KOPT-K1 (cell line): ENCODE measurements at regions not wholly inside any gene's neighbourhood (a gene's known extent, or its start where the extent isn't known, plus 50 kb on each side); places are given as distances from the start of the nearest gene placed in this dataset.
"Not testable (repeated sequence)": the region's sequence is repeated elsewhere in the genome, so short reads cannot be mapped to it uniquely, and the experiment has no call there.

Experiments
- H3K27ac ChIP-seq: fragments of 200-600 bp; sonication (generic); 2 replicates; pipeline ENCODE4 v1.5.1; 2016; ENCODE audit warnings: antibody characterized with exemption, mild to moderate bottlenecking, low read depth, low read length; ENCODE audit not compliant: poor library complexity, severe bottlenecking
- H3K36me3 ChIP-seq: fragments of 200-600 bp; sonication (generic); 2 replicates; pipeline ENCODE4 v1.5.1; 2017; ENCODE audit warnings: antibody characterized with exemption, mild to moderate bottlenecking, low read length, moderate library complexity; ENCODE audit not compliant: insufficient read depth
- H3K9me3 ChIP-seq: fragments of 200-600 bp; sonication (generic); 2 replicates; pipeline ENCODE4 v1.5.1; 2017; ENCODE audit warnings: antibody characterized with exemption, low read length, mild to moderate bottlenecking; ENCODE audit not compliant: insufficient read depth, poor library complexity, severe bottlenecking

DNA sequence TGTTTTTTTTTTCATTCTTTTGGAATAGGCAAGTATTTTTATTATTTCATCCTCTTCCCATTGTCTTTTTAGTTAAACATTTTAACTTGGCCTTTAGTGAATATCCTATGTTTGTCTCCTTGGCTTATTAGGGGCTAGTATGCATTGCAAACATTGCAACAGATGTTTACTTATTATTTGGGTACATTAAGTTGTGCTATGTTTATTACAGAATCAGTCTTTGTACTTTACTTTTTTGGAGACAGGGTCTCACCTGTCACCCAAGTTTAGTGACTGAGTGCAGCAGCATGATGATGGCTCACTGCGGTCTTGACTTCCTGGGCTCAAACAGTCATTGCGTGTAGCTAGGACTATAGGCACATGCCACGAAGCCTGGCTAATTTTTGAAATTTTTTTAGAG lies 51.1 kb upstream of the NUDT6 start:
- Histone ChIP-seq H3K27ac (no peak overlapping the region), H3K9me3 (peaks cover 43% of the 10 kb centered on the region), H3K36me3 (peaks cover 42% of the 10 kb centered on the region)

DNA sequence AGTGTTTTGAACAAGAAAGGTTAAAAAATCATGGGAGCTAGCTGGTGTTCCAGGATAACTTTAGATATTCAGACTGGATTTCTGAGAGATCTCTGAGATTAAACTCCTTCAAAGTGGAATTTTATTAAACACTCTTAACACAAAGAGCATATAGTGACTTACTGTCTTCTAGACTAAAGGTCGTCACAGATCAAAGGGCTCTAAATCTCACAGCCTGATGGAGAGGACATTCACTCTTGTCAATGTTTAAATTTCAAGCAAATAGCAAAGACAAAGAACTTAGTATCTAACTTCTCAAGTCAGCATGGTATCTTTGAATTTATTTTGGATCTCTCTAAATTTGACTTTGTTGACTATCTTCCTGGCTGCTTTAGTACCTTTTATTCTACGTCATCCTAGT lies 53.7 kb upstream of the NUDT6 start:
- H3K27ac ChIP-seq: no peak overlapping the region
- H3K9me3 ChIP-seq: peaks cover 51% of the 10 kb centered on the region
- peaks cover 62% of the 10 kb centered on the region for H3K36me3 ChIP-seq

DNA sequence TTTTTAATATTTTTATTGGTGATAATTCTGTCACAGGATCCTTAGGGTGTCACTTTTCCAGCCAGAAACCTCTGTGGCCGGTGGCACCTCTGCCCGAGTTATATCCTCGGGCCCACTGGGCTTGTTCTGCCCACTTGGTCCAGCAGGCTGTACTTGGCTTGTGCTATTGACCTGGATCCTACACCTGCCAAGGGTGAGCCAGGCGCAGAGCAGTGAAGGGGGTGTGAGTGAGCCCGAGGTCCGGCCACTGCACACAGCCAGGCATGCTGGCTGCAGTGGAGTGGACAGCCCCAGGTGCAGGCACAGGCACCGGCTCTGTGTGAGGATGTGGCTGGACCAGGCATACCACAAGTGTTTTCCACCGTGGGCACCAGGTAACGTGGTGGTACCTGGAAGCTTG lies 54.7 kb upstream of the NUDT6 start:
- peaks cover 71% of the 10 kb centered on the region for H3K36me3 ChIP-seq
- H3K27ac ChIP-seq: no peak overlapping the region
- H3K9me3 ChIP-seq: peaks cover 51% of the 10 kb centered on the region

DNA sequence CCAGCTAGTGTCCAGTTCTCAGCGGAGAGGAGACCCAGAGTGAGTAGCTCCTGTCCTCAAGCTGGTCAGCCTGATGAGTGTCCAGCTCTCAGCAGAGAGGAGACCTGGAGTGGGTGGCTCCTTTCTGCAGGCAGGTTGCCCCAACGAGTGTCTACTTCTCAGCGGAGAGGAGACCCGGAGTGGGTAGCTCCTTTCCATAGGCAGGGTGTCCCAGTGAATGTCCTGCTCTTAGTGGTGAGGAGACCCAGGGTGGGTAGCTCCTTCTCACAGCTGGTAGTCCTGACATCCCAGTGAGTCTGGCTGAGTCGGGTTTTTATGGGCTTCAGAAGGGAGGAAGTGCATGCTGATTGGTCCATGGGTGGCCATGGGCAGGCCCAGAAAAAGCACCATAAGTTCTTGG lies 55.7 kb upstream of the NUDT6 start:
- peaks cover 80% of the 10 kb centered on the region for H3K36me3 ChIP-seq
- peaks cover 54% of the 10 kb centered on the region for H3K9me3 ChIP-seq
- no peak overlapping the region for H3K27ac ChIP-seq

DNA sequence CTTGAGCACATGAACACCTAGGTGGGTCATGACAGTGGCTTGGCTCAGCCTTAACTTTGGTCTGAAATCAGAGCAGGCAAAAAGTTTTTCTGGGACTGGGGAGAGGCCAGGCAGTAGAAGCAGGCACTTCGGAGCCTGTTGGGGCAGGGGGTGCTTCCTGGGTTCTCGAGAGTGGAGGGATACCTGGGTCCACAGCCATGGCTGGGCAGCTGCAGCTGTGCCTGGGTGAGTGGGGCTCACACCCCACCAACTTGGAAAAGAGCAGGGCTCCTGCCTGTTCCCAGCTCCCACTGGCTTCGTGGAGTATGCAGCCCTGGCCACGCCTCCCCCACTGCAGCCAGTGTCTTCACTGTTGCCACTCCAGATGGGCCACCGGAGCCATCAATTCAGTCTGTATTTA lies 56.4 kb upstream of the NUDT6 start:
- Histone ChIP-seq H3K36me3 (peaks cover 87% of the 10 kb centered on the region), H3K9me3 (peaks cover 59% of the 10 kb centered on the region), H3K27ac (no peak overlapping the region)

DNA sequence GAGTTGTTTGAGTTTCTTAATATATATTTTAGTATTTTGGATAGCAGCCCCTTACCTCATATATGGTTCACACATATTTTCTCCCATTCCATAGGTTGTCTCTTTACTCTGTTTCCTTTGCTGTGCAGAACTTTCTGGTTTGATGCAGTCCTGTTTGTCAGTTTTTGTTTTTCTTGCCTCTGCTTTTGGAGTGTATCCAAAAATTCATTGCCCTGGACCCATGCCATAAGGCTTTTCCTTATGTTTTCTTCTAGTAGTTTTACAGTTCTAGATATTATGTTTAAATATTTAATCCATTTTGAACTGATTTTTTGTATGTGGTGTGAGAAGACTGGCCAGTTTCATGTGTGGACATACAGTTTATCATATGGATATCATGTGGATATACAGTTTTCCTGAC lies 58.5 kb upstream of the NUDT6 start:
- Histone ChIP-seq H3K27ac (no peak overlapping the region), H3K9me3 (peaks cover 62% of the 10 kb centered on the region), H3K36me3 (peaks cover 88% of the 10 kb centered on the region)

DNA sequence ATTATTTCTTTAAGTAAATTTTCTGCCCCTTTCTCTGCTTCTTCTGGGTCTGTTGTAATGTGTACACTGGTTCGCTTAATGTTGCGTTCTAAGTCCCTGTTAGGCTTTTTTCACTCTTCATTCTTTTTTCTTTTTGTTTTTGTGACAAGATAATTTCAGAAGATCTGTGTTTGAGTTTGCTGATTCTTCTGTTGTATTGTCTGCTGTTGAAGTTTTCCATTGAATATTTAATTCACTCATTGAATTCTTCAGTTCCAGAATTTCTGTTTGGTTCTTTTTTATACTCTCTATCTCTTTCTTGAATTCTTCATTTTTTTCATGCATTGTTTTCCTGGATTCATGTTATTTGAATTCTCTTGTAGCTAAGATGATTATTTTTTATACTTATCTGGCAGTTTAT lies 66.3 kb upstream of the NUDT6 start:
- peaks cover 79% of the 10 kb centered on the region for H3K36me3 ChIP-seq
- H3K9me3 ChIP-seq: peaks cover 59% of the 10 kb centered on the region
- H3K27ac ChIP-seq: no peak overlapping the region

DNA sequence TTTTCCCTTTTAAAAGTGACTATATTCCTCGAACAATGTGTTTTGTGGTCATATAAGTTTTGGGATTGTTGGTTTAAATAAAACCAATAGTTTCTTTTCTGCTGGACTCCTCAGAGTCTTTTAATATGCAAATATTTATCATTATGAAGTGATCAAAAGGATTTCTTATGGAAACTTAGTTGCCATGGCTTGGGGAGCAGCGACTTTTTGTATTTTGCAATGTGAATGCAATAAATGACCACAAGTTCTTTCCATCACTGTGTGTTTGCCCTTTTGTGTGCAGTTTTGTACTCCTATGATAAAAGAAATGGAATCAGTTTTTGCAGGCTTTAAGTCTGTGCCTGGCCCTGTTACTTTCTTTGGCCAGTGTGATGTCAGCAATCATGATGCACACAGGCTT lies 68.5 kb upstream of the NUDT6 start:
- peaks cover 59% of the 10 kb centered on the region for H3K36me3 ChIP-seq
- no peak overlapping the region for H3K27ac ChIP-seq
- peaks cover 37% of the 10 kb centered on the region for H3K9me3 ChIP-seq

DNA sequence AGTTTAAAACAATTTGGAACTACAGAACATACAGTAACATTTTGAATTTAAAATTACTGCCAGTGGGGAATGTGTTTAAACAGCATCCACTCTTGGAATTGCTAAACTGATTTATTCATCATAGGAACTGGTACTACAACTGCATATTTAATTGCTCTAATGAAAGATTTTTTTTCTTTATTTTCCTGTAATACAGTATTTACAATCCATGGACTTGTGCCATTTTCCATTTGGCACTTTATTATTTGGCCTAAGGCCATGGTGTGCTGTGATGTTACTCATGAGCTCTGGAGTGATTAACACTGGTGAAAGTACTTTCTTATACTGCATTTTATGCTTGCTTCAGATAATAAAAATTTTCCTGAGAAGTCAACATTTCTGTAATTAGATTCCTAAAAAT lies 69.7 kb upstream of the NUDT6 start:
- H3K9me3 ChIP-seq: peaks cover 26% of the 10 kb centered on the region
- peaks cover 54% of the 10 kb centered on the region for H3K36me3 ChIP-seq
- no peak overlapping the region for H3K27ac ChIP-seq

DNA sequence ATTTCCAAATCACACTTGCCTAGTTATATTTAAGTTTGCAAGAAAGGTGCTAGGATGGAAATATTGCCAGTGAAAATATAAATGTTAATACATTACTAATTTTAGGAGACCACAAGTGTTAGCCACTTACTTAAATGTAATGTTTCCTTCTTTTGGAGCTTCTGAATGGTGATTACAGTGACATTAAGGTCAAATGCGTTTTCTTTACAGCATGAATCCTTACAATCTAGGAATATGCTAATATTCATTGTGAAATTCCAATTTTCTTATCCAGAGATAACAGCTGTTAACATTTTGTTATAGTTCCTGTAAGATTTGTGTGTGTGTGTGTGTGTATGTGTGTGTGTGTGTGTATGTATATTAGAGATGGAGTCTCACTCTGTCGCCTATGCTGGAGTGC lies 70.2 kb upstream of the NUDT6 start:
- Histone ChIP-seq H3K27ac (no peak overlapping the region), H3K36me3 (peaks cover 53% of the 10 kb centered on the region), H3K9me3 (peaks cover 20% of the 10 kb centered on the region)

DNA sequence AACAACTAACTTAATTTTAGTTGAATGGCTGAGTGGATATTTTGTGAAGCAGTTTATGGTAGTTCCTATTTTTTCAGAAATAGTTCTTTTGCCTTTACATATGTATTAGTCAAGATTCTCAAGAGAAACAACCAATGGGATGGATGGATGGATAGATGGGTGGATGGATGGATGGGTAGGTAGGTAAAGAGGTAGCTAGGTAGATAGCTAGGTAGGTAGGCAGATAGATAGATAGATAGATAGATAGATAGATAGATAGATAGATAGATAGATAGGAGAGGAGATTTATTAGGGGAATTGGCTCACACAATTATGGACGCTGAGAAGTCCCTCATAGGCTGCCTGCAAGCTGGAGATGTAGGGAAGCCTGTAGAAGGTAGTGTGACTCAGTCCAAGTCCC lies 74.0 kb upstream of the NUDT6 start:
- Histone ChIP-seq H3K27ac (no peak overlapping the region), H3K9me3 (no peaks in the 10 kb centered on the region), H3K36me3 (peaks cover 20% of the 10 kb centered on the region)

DNA sequence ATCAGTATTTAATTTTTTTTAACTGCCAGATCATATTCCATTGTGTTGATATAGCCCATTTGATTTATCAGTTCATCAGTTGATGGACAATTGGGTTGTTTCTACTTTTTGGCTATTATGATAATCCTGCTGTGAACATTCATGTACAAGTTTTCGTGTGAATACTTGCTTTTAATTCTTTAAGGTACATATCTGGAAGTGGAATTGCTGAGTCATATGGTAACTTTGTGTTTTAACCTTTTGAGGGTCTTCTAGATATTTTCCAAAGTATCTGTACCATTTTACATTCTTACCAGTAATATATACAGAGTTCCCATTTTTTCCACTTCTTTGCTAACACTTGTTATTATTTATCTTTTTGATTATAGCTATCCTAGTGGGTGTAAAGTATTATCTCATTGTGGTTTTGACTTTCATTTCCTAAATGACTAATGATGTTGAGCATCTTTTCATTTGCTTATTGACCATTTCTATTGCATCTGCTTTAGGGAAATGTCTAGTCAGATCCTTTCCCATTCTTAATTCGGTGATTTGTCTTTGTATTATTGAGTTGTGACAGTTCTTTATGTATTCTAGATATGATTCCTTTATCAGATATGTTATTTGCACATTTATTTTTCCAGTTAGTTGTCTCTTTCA lies 75.2 kb upstream of the NUDT6 start:
- H3K9me3 ChIP-seq: no peaks in the 10 kb centered on the region
- peaks cover 14% of the 10 kb centered on the region for H3K36me3 ChIP-seq
- H3K27ac ChIP-seq: no peak overlapping the region

DNA sequence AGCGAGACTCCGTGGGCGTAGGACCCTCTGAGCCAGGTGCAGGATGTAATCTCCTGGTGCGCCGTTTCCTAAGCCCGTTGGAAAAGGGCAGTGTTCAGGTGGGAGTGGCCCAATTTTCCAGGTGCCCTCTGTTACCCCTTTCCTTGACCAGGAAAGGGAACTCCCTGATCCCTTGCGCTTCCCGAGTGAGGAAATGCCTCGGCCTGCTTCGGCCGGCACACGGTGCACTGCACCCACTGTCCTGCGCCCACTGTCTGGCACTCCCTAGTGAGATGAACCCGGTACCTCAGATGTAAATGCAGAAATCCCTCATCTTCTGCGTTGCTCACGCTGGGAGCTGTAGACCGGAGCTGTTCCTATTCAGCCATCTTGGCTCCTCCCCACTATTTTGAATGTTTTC lies 81.7 kb upstream of the NUDT6 start:
- H3K9me3 ChIP-seq: peaks cover 29% of the 10 kb centered on the region
- peaks cover 12% of the 10 kb centered on the region for H3K36me3 ChIP-seq
- not testable (repeated sequence) for H3K27ac ChIP-seq

DNA sequence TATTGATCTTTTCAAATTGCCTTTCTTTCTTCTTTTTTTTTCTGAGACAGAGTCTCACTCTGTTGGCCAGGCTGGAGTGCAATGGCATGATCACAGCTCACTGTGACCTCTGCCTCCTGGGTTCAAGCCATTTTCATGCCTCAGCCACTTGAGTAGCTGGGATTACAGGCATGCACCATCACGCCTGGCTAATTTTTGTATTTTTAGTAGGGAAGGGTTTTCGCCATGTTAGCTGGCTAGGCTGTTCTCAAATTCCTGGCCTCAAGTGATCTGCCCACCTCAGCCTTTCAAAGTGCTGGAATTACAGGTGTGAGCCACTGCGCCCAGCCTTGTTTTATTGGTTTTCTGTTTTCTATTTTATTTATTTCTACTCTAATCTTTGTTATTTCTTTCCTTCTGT lies 82.7 kb upstream of the NUDT6 start:
- H3K9me3 ChIP-seq: peaks cover 29% of the 10 kb centered on the region

DNA sequence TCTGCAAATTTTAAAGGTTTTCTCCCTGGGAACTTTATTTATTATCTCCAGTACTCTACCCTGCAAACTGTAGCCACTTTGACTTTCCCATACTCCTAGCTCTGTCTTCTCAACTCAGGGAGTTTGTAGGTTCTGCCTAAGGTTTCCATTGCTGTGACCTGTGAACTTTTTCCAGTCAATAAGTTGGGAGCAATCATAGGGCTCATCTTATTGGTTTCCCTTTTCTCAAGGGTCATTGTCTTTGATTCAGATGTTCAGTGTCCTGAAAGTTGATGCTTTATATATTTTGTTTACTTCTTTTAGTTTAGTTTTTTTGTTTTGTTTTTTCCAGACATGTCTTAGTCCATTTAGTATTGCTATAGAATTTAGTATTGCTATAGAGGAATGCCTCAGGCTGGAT lies 85.3 kb upstream of the NUDT6 start:
- peaks cover 16% of the 10 kb centered on the region for H3K36me3 ChIP-seq
- peaks cover 29% of the 10 kb centered on the region for H3K9me3 ChIP-seq
- no peak overlapping the region for H3K27ac ChIP-seq

More for the DNA sequence above, 82.7 kb upstream of the NUDT6 start:
- not testable (repeated sequence) for H3K27ac ChIP-seq
- peaks cover 16% of the 10 kb centered on the region for H3K36me3 ChIP-seq

DNA sequence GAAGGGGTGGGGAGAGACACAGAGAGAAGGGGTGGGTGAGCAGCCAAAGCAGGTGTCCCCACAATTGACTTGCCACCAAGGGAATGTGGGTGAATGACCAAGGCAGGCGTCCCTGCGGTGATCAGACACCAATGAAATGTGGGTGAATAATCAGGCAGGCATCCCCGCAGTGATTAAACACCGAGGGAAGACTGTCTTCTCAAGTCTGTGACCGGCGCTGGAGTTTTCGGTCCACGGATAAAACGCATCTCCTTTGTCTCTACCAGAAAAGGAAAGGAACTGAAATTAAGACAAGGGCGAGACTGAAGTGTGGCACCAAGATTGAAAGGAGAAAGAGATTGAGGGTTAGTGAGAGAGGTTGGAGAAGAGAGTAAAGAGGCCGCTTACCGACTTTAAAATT lies 90.0 kb upstream of the NUDT6 start:
- peaks cover 16% of the 10 kb centered on the region for H3K36me3 ChIP-seq
- not testable (repeated sequence) for H3K27ac ChIP-seq, H3K9me3 ChIP-seq
